SK-N-SH treated with all-trans-retinoic acid at 6 μM for 48 hours (cell line): ENCODE measurements at regions not wholly inside any gene's neighbourhood (a gene's known extent, or its start where the extent isn't known, plus 50 kb on each side); places are given as distances from the start of the nearest gene placed in this dataset.

ENCODE experiments used
- ATAC-seq: fragments of 200-7000 bp; cut with Tn5 transposase; 3 replicates; pipeline ENCODE4 v1.9.1; 2020; ENCODE audit warnings: mild to moderate bottlenecking, moderate library complexity
- ARNTL ChIP-seq: fragments of 450-650 bp; formaldehyde crosslinking; IDR thresholded peaks from 2 replicates; pipeline ENCODE4 v1.5.0; 2020; ENCODE audit warnings: low read depth, mild to moderate bottlenecking, moderate library complexity, borderline replicate concordance
- BACH2 ChIP-seq: fragments of 250-450 bp; sonication (Bioruptor Pico); IDR thresholded peaks from 2 replicates; pipeline ENCODE4 v1.9.0; 2021; ENCODE audit warnings: mild to moderate bottlenecking, borderline replicate concordance
- CSDC2 ChIP-seq: fragments of 250-450 bp; sonication (Bioruptor Pico); IDR thresholded peaks from 2 replicates; pipeline ENCODE4 v1.5.0; 2020; ENCODE audit warnings: mild to moderate bottlenecking, moderate library complexity
- ESRRG ChIP-seq: fragments of 250-450 bp; sonication (Bioruptor Pico); IDR thresholded peaks from 2 replicates; pipeline ENCODE4 v1.6.1; 2021; ENCODE audit warnings: mild to moderate bottlenecking
- GLIS3 ChIP-seq: fragments of 250-450 bp; sonication (Bioruptor Pico); IDR thresholded peaks from 2 replicates; pipeline ENCODE4 v1.5.0; 2020; ENCODE audit warnings: mild to moderate bottlenecking, moderate library complexity
- ISL1 ChIP-seq: fragments of 250-450 bp; sonication (Bioruptor Pico); IDR thresholded peaks from 2 replicates; pipeline ENCODE4 v2.1.2; 2022; ENCODE audit warnings: mild to moderate bottlenecking, moderate library complexity
- OSR1 ChIP-seq: fragments of 250-450 bp; sonication (Bioruptor Pico); IDR thresholded peaks from 2 replicates; pipeline ENCODE4 v1.8.0; 2022; ENCODE audit warnings: moderate library complexity, mild to moderate bottlenecking, inconsistent platforms
- PPARA ChIP-seq: fragments of 250-450 bp; sonication (Bioruptor Pico); IDR thresholded peaks from 2 replicates; pipeline ENCODE4 v1.5.0; 2020; ENCODE audit warnings: mild to moderate bottlenecking, borderline replicate concordance
- SNAI2 ChIP-seq: fragments of 250-450 bp; sonication (Bioruptor Pico); IDR thresholded peaks from 2 replicates; pipeline ENCODE4 v1.5.0; 2020; ENCODE audit warnings: mild to moderate bottlenecking, moderate library complexity
- TCF4 ChIP-seq: fragments of 250-450 bp; sonication (Bioruptor Pico); IDR thresholded peaks from 2 replicates; pipeline ENCODE4 v1.8.0; 2021; ENCODE audit warnings: mild to moderate bottlenecking, moderate library complexity, borderline replicate concordance
- TOX ChIP-seq: fragments of 250-450 bp; sonication (Bioruptor Pico); IDR thresholded peaks from 2 replicates; pipeline ENCODE4 v1.8.0; 2021; ENCODE audit warnings: mild to moderate bottlenecking, moderate library complexity, borderline replicate concordance
- ZC3H10 ChIP-seq: fragments of 250-450 bp; sonication (Bioruptor Pico); IDR thresholded peaks from 2 replicates; pipeline ENCODE4 v1.5.1; 2021; ENCODE audit warnings: mild to moderate bottlenecking, moderate library complexity
- ZFP3 ChIP-seq: fragments of 250-450 bp; sonication (Bioruptor Pico); IDR thresholded peaks from 2 replicates; pipeline ENCODE4 v1.5.0; 2020; ENCODE audit warnings: mild to moderate bottlenecking, moderate library complexity
- ZFP30 ChIP-seq: fragments of 450-650 bp; formaldehyde crosslinking; IDR thresholded peaks from 2 replicates; pipeline ENCODE4 v1.5.0; 2022; ENCODE audit warnings: mild to moderate bottlenecking, moderate library complexity
- ZNF565 ChIP-seq: fragments of 450-650 bp; formaldehyde crosslinking; conservative IDR thresholded peaks from 2 replicates; pipeline ENCODE4 v1.5.0; 2020; ENCODE audit warnings: low read depth, mild to moderate bottlenecking, moderate library complexity
- ZNF70 ChIP-seq: fragments of 450-650 bp; formaldehyde crosslinking; IDR thresholded peaks from 2 replicates; pipeline ENCODE4 v1.5.0; 2020; ENCODE audit warnings: mild to moderate bottlenecking, moderate library complexity
- ZNF8 ChIP-seq: fragments of 450-650 bp; formaldehyde crosslinking; IDR thresholded peaks from 2 replicates; pipeline ENCODE4 v1.5.0; 2020; ENCODE audit warnings: mild to moderate bottlenecking, moderate library complexity
- TF ChIP-seq, protein P1 (sequence below): fragments of 250-450 bp; sonication (Bioruptor Pico); IDR thresholded peaks from 2 replicates; pipeline ENCODE4 v1.5.1; 2020; ENCODE audit warnings: low read depth, mild to moderate bottlenecking, moderate library complexity
- TF ChIP-seq, protein P2 (sequence below): fragments of 250-450 bp; sonication (Bioruptor Pico); IDR thresholded peaks from 2 replicates; pipeline ENCODE4 v1.5.0; 2020; ENCODE audit warnings: mild to moderate bottlenecking, moderate library complexity
- TF ChIP-seq, protein P3 (sequence below): fragments of 250-450 bp; sonication (Bioruptor Pico); IDR thresholded peaks from 2 replicates; pipeline ENCODE4 v1.8.0; 2020; ENCODE audit warnings: mild to moderate bottlenecking, moderate library complexity, borderline replicate concordance

DNA sequence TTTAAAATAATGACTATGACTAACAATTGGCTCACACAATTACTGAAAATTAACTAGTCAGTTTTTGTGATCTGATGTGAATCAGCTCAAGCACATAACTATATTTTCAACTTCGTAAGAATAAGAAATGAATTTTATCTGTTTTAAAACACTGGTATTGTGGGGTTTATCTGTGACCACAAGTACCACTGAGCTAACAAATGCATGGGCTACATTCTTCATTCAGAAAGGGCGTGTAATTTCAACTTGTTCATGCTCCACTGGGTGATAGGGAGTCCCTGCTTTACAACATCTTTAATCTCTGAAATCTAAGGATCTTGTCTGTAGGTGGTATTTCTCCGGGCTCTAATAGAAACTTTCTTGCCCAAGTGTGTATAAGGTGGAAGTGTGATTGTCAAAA lies 1311.5 kb upstream of the GJE1 start (continued):
- TF ChIP-seq, protein P1, sequence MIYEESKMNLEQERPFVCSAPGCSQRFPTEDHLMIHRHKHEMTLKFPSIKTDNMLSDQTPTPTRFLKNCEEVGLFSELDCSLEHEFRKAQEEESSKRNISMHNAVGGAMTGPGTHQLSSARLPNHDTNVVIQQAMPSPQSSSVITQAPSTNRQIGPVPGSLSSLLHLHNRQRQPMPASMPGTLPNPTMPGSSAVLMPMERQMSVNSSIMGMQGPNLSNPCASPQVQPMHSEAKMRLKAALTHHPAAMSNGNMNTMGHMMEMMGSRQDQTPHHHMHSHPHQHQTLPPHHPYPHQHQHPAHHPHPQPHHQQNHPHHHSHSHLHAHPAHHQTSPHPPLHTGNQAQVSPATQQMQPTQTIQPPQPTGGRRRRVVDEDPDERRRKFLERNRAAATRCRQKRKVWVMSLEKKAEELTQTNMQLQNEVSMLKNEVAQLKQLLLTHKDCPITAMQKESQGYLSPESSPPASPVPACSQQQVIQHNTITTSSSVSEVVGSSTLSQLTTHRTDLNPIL (CRISPR knock-in tag) = no peak

DNA sequence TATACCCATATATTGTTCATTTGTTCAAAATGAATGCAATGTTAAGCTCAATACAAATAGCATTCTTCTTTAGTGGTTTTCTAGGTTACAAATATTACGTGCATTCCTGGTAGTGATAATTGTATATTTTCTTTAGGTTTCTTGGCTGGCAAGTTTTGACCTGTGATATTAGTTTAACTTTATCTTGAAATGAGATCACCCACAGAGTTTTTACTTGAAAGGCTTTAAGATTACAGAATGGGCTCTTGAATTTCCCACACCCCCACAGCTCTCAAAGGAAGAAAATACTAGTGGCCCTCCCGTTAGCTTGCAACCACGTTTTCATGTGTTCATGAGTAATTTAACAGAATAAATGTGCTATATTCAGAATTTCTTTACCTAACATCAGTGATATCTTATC lies 1315.5 kb upstream of the GJE1 start:
- TF ChIP-seq GLIS3 (CRISPR knock-in tag) (no peak), ZFP30 (CRISPR knock-in tag) (no peak), BACH2 (CRISPR knock-in tag) (no peak)
- TF ChIP-seq, protein P2, sequence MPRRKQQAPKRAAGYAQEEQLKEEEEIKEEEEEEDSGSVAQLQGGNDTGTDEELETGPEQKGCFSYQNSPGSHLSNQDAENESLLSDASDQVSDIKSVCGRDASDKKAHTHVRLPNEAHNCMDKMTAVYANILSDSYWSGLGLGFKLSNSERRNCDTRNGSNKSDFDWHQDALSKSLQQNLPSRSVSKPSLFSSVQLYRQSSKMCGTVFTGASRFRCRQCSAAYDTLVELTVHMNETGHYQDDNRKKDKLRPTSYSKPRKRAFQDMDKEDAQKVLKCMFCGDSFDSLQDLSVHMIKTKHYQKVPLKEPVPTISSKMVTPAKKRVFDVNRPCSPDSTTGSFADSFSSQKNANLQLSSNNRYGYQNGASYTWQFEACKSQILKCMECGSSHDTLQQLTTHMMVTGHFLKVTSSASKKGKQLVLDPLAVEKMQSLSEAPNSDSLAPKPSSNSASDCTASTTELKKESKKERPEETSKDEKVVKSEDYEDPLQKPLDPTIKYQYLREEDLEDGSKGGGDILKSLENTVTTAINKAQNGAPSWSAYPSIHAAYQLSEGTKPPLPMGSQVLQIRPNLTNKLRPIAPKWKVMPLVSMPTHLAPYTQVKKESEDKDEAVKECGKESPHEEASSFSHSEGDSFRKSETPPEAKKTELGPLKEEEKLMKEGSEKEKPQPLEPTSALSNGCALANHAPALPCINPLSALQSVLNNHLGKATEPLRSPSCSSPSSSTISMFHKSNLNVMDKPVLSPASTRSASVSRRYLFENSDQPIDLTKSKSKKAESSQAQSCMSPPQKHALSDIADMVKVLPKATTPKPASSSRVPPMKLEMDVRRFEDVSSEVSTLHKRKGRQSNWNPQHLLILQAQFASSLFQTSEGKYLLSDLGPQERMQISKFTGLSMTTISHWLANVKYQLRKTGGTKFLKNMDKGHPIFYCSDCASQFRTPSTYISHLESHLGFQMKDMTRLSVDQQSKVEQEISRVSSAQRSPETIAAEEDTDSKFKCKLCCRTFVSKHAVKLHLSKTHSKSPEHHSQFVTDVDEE (CRISPR knock-in tag) = no peak
- TF ChIP-seq, all 23 proteins: peak for 0
- ATAC-seq = no peak

DNA sequence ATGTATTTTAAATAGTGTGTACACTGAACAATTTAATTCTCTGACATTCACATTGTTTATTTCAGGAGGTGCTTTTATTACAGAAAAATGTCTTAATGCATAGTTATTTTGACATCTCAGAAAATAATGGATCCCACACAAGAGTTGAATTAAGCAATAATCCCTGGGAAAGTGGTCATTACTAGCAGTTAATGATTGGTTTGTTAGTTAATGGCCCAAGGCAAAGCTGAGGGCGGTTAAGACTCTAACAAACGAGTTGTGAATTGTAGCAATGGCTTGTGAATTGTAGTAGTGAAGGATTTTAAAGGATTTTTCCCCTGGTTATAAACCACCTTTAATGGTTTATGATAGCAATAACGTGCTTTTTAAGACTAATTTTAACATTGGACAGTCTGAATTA lies 1316.0 kb upstream of the GJE1 start:
- no peak for ATAC-seq
- TF ChIP-seq OSR1 (CRISPR knock-in tag) = no peak

DNA sequence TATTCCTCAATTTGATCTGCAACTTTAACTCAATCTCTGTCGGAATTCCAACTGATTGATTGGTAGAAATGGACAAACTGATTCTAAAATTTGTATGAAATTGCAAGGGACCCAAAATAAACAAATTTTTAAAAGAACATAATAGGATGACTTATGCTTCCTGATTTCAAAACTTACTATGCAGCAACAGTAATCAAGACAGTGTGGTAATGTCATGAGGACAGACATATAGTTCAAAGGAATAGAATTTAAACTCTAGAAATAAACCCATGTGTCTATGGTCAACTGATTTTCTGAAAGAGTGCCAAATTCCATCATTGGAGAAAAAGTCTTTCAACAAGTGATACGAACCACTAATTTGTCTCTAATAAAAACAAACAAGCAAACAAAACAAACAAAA lies 1320.1 kb upstream of the GJE1 start:
- ATAC-seq = no peak
- TF ChIP-seq, protein P2 (CRISPR knock-in tag) = no peak
- TF ChIP-seq ARNTL (CRISPR knock-in tag) (no peak), ZNF565 (CRISPR knock-in tag) (no peak), CSDC2 (CRISPR knock-in tag) (no peak), OSR1 (CRISPR knock-in tag) (no peak), ZFP30 (CRISPR knock-in tag) (no peak), ZNF70 (CRISPR knock-in tag) (no peak), GLIS3 (CRISPR knock-in tag) (no peak), ZFP3 (no peak)
- TF ChIP-seq, protein P1 (CRISPR knock-in tag) = no peak

DNA sequence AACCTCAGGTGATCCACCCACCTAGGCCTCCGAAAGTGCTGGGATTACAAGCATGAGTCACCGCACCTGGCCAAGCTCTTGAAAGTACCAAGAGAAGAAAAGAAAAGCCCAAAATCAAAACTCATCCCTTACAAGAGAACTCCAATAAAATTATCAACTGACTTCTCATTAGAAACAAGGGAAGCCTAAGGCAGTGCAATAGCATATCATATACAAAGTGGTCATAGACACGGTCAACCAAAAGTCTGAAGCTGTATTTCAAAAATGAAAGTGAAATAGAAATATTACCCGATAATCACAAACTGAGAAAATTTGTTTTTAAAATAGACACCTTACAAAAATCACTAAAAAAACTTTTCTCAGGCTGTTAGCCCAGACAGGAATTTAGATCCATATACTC lies 1321.1 kb upstream of the GJE1 start:
- ATAC-seq = peak; percentile 69
- no peak for TF ChIP-seq ISL1 (CRISPR knock-in tag)
- TF ChIP-seq ZFP3 = no peak
- no peak for TF ChIP-seq ZNF8 (CRISPR knock-in tag)
- no peak for TF ChIP-seq SNAI2
- TF ChIP-seq ZC3H10 = no peak
- TF ChIP-seq GLIS3 (CRISPR knock-in tag) = no peak
- TF ChIP-seq PPARA (CRISPR knock-in tag) = no peak
- TF ChIP-seq OSR1 (CRISPR knock-in tag) = no peak
- no peak for TF ChIP-seq TCF4 (CRISPR knock-in tag)

DNA sequence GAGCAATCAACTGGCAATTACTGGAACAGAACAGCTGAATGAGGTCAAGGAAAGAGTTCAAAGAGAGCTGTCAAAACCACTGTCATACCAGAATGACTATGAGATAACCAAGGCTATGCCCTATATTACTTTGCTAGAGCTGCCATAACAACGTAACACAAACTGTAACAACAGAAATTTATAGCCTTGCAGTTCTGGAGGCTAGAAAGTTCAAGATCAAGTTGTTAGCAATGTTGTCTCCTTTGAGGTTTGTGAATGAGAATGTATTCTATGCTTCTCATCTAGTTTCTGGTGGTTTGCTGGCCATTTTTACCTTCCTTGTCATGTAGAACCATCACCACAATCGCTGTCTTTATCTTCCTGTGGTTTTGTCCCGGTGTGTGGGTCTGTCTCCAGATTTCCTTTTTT lies 1323.0 kb upstream of the GJE1 start:
- ATAC-seq = no peak
- TF ChIP-seq ZNF8 (CRISPR knock-in tag) (no peak), ZNF565 (CRISPR knock-in tag) (no peak), ESRRG (CRISPR knock-in tag) (no peak), ISL1 (CRISPR knock-in tag) (no peak), OSR1 (CRISPR knock-in tag) (no peak), SNAI2 (no peak), TCF4 (CRISPR knock-in tag) (no peak), TOX (CRISPR knock-in tag) (no peak), PPARA (CRISPR knock-in tag) (no peak), ZNF70 (CRISPR knock-in tag) (no peak)
- TF ChIP-seq, protein P1 (CRISPR knock-in tag) = no peak
- TF ChIP-seq, protein P3, sequence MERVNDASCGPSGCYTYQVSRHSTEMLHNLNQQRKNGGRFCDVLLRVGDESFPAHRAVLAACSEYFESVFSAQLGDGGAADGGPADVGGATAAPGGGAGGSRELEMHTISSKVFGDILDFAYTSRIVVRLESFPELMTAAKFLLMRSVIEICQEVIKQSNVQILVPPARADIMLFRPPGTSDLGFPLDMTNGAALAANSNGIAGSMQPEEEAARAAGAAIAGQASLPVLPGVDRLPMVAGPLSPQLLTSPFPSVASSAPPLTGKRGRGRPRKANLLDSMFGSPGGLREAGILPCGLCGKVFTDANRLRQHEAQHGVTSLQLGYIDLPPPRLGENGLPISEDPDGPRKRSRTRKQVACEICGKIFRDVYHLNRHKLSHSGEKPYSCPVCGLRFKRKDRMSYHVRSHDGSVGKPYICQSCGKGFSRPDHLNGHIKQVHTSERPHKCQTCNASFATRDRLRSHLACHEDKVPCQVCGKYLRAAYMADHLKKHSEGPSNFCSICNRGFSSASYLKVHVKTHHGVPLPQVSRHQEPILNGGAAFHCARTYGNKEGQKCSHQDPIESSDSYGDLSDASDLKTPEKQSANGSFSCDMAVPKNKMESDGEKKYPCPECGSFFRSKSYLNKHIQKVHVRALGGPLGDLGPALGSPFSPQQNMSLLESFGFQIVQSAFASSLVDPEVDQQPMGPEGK = no peak
